GM23248 (cell line): ENCODE measurements at regions not wholly inside any gene's neighbourhood (a gene's known extent, or its start where the extent isn't known, plus 50 kb on each side); places are given as distances from the start of the nearest gene placed in this dataset.

Source experiments
- EZH2 ChIP-seq: fragments of 200-600 bp; sonication (generic); IDR thresholded peaks from 2 replicates; pipeline ENCODE4 v1.6.1; 2018; ENCODE audit warnings: antibody characterized with exemption, mild to moderate bottlenecking; ENCODE audit not compliant: insufficient read depth, poor library complexity, severe bottlenecking
- EZH2phosphoT487 ChIP-seq: fragments of 200-600 bp; sonication (generic); IDR thresholded peaks from 2 replicates; pipeline ENCODE4 v1.6.1; 2018; ENCODE audit warnings: antibody characterized with exemption, moderate library complexity, mild to moderate bottlenecking, low read depth; ENCODE audit not compliant: insufficient read depth

GRCh38 chr14:79965896-79966295 is 245.4 kb downstream of the DIO2 start:
- TF ChIP-seq EZH2: no peak
- TF ChIP-seq EZH2phosphoT487: no peak
